Stimulated activated naive CD8-positive, alpha-beta T cell treated with anti-CD3 and anti-CD28 coated beads, Interleukin-15, Interleukin-2, amounts not matched to agents 100 U/mL and 50 U/mL, for 24 hours (primary cell): ENCODE measurements at regions not wholly inside any gene's neighbourhood (a gene's known extent, or its start where the extent isn't known, plus 50 kb on each side); places are given as distances from the start of the nearest gene placed in this dataset.
"Not testable (repeated sequence)": the region's sequence is repeated elsewhere in the genome, so short reads cannot be mapped to it uniquely, and the experiment has no call there.

Experiments
- ATAC-seq: fragments of 150-1000 bp; cut with Tn5 transposase; one replicate; pipeline ENCODE4 v1.10.0; 2021
- DNase-seq: peaks from one replicate; pipeline ENCODE4 v3.0.0; 2021

DNA sequence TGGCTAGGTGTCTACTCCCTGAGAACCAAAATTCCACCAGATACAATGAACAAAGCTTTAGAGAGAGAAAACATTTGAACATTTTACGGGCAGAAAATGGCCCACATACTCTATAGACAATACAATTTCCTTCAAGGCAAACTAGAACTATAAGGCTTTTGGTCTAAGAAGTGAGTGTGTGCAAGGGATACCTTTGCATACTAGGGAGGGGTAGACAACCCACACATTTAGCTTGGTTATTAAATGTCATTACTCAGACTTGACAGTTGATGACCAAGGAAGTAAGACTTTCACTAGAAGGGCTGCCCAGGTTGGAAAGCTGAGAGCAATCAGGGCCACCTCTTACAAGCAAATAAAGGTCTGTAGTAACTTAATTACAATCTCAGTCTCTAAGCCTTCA lies 64.0 kb upstream of the PLEKHM1 start:
- not testable (repeated sequence) for DNase-seq, ATAC-seq

DNA sequence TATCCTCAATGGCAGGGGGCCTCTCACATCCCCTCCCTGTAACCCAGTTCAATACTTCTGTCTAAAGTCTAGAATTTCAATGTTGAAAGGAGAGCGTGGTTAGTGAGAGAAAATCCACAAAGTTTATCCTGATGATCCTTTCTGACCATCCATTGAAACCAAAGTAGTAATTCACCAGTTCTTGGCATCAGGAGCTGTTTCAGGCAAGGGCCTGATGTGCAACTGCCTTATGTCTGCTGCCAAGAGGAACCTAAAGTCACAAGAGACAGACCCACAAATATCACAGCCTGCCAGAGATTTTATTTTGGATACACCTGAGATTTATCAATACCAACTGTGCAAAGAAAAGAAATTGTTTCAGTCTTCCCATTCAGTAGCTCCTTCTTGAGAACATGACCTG lies 68.3 kb upstream of the PLEKHM1 start:
- not testable (repeated sequence) for DNase-seq, ATAC-seq

DNA sequence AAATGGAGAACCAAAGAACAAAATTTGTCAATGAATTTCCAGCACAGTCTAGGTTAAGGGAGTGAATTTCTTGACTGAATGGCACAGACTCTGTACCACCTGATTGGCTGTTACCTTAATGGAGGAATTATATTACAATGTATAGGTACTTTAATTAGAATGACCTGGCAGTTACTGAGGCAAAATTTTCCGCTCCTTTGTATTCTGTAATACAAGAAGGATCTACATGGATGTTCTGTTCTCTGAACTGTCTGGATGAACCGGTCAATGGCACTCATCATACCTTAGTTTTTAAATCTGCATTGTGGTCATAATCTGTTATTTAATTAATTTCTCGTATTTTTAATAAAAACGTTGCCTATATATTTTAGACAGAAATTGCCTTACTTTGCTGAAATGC lies 72.3 kb upstream of the PLEKHM1 start:
- ATAC-seq, DNase-seq: not testable (repeated sequence)

DNA sequence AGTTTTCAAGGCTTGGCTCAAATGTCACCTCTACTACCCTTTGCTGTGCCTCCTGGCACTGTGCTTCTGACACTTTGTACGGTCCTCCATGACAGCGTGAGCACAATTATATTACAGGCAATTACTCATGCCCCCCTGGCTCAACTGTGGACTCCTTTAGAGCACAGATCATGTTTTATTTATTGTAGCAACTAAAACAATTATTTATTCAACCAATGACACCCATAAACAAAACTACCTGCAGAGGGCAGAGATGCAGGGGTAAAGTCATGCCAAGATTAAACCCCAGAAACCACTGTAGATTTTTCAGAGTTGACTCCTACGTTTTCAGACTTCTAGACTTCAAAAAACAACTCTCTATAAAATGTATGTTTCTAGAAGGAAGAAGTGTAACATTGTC lies 72.8 kb upstream of the PLEKHM1 start:
- ATAC-seq, DNase-seq: not testable (repeated sequence)

DNA sequence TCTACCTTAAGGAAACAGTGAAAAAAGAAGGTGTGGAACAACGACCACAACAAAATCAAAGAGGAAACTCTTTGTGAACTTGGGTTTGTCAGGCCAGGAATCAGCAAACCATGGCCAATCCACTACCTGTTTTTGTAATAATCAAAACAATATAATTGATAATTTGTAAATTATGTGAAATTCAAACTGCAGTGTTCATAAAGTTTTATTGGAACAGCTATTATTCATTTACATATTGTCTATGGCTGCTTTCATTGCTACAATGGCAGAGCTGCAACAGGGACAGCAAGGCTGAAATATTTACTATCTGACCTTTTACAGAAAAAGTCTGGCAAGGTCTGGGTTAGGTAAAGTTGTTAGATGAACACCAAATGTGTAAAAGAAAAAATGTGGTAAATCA lies 77.8 kb upstream of the PLEKHM1 start:
- not testable (repeated sequence) for DNase-seq, ATAC-seq

DNA sequence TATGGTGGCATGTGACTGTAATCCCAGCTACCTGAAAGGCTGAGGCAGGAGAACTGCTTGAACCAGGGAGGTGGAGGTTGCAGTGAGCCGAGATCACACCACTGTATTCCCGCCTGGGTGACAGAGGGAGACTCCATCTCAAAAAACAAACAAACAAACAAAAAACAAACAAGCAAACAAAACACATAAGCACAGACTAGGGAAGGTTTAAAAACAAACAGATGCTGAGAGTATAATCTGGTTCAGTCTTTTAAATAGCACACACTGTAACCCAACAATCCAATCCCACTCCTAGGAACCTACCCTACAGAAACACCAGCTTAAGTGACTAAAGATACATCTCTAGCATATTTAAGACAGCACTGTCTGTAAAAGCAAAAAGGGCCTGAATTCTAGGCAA lies 82.8 kb upstream of the PLEKHM1 start:
- ATAC-seq, DNase-seq: not testable (repeated sequence)

DNA sequence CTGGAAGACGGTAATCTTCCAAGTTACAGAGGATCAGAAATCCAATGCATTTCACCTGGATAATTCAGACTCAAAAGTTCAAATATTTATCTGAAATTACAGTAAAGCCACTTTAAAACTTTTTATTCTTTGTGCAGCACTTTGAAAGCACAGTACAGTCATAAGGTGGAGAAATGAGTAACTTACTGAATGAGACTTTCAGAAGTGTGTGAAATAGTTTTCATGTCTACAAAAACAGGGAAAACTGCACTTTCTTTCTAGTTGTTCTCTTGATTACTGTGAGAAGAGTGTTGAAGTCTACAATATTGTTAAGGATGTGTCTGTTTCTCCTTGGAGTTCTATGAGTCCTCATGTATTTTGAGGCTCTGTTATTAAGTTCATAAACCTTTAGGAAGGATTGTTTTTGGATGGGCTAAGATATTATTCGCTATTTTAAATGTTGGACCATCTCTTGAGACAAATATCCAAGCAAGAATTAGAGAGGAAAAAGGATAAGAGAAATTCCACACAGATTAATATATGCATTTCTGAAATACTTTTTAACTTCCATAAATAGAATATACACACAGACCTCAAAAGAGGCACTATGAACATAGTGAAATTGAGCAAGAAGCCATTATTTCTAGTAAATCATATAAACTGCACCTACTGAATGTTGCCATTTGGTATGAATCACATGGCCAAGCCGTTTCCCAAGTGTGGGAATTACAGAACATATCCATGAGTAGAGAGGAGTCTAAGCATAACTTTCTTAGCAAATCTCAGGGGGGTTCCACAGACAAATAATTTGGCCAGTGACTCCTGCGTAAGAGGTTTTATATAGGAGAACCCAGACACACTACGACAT lies 83.6 kb upstream of the PLEKHM1 start:
- ATAC-seq, result no peak
- DNase-seq, result no peak

DNA sequence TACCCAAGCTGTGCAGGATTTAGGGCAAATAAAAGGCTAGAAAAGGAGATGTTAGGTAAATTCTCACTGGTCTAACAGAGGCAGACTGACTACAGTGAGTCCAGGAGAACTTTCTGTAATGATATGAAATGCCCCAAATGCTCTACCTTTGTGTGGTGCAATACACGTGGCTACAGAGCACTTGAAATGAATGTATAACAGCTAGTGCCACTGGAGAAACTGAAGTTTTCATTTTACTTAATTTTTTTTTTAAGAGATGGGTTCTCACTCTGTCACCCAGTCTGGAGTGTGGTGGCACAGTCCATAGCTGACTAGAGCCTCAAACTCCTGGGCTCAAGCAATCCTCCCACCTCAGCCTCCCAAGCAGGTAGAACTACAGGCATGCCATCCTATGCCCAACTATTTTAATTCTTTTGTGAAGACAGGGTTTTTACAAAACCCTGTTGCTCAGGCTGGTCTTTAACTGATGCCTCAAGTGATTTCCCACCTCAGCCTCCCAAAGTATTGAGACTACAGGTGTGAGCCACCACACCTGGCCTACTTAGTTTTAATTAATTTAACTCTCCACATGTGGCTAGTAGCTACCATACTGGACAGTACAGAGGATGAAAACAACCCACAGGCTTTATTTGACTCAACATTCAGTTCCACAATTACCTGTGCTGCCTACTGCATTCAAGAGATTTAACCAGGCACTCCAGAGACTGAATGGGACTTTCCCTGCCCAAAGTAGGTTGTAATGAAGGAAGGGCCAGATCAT lies 84.8 kb upstream of the PLEKHM1 start:
- peak; percentile 25 for ATAC-seq

DNA sequence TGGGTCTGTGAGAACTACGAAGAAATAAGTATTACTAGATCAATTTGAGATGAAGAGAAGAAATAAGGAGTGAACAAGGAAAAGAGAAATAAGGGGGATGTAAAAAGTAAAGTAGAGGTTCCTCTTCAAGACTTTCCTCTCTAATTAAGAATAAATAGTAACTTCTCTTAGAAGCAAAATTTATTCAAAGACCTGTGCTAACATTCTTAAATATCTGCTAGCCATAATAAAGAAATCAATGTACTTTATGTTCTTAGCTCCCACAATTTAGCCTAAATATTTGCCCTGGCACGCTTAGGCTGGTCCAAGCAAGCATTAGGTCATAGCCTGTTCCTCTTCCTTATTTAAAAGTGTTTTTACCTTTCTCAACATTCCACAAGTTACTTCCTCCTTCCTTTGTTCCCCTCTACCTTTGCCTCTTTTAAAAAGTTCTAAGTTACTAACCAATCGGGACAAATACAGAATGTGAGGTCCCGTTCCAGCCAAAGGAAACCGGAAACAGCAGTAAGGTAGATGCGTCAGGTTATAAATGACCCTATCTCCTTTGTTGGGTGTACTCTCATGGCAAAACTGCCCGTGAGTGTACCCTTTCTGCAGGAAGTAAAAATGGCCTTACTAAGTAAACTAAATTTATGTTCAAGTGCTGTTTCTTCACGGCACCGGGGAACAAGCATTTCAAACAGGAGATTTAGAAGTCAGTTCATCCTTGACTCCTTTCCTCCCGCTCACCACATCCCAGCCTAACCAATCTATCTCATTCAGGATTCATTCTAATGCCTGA lies 86.2 kb upstream of the PLEKHM1 start:
- not testable (repeated sequence) for DNase-seq, ATAC-seq

More for the DNA sequence above, 84.8 kb upstream of the PLEKHM1 start:
- no peak for DNase-seq

DNA sequence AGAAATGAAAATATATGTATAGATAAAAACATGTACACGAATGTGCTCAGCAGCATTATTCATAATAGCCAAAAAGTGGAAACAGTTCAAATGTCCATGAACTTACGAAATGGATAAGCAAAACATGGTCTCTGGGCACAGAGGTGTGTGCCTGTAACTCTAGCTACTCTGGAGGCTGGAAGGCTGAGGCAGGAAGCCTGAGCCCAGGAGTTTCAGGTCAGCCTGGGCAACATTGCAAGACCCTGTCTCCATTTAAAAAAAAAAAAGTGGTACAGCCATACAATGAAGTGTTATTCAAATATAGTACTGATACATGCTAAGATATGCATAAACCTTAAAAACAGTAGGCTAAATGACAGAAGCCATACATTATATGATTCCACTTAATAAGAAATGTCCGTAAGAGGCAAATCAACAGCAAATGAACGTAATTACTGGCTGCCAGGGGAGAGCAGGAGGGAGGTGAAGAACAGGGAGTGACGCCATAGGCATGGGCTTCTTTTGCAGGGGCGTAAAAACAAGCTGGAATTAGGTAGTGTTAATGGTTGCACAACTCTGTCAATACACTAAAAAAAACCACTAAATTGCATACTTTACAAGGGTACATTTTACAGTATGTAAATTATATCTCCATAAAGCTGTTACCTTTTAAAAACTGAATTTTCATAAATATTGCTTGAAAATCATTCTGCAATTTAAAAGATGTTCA lies 87.2 kb upstream of the PLEKHM1 start:
- ATAC-seq (no peak), DNase-seq (no peak)

DNA sequence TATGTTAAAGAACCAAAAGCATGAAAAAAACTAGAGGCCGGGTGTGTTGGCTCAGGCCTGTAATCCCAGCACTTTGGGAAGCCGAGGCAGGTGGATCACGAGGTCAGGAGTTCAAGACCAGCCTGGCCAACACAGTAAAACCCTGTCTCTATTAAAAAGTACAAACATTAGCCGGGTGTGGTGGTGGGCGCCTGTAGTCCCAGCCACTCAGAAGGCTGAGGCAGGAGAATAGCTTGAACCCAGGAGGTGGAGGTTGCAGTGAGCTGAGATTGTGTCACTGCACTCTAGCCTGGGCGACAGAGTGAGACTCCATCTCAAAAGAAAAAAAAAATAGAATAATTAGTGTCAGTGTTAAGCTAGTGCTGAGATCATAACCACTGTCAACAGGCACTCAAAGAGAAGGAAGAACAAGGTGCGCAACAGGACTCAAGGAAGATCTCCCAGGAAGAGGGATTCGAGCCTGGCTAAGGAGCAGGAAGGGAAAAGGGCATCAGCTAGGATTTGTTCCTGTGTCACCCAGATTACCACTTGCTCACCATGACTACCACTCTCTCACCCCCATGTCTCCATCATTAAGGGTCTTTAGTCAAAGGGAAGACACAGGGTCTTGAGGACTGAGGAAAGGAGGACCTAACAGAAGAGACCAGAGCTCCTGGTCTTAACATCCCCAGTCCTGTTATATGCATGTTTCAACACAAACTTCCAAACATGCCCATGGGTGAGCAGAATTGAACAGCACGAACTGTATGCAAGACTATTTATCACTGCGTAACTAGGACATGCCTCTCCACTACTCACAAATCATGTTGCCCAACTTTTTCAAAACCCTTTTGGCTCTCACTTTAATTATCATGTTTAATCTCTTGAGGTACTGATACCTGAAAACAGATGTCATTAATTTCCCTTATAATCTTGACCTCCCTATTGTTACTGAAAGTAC lies 88.3 kb upstream of the PLEKHM1 start:
- no peak for DNase-seq
- ATAC-seq, result no peak

DNA sequence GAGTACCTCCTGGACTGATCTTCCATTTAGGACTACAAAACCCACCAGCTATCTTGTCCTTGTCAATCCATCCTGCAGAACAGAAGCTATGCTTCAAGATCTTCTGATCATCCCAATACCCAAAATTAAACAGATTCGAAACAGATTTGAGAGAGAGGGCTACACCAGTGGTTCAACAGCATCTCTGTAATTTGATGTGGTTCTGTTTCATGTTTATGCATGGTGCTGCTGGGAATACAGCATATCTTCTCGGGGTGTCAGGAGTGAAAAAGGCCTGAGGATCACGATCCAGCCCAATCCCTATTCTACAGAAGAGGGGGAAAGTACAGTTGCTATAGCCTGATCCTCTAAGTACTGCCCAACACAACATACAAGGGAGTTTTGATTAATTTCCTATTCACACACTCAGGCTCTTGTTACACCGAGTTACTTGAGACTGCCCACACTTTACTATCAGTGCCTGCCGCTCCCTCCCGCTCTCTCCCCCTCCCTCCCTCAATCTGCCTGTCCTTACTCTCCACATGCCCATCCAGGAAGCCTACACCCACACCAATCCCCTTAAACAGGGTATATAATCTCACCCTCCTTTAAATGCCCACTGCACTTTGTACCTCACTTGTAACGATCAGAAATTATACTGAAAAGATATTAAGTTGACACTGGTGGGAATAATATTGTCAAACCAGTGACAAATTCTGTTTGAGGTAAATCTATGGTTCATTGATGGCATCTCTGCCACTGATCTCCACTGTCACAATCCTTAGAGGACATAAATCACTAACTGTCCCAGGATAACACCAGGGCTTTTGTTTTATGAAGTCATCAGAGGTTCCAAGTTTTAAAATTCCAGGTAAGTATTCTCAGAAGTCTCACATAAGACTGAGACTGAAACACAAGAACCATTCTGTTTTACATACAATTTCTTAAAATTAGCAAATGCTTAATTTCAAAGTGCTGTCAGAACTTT lies 89.3 kb upstream of the PLEKHM1 start:
- DNase-seq (no peak), ATAC-seq (no peak)

DNA sequence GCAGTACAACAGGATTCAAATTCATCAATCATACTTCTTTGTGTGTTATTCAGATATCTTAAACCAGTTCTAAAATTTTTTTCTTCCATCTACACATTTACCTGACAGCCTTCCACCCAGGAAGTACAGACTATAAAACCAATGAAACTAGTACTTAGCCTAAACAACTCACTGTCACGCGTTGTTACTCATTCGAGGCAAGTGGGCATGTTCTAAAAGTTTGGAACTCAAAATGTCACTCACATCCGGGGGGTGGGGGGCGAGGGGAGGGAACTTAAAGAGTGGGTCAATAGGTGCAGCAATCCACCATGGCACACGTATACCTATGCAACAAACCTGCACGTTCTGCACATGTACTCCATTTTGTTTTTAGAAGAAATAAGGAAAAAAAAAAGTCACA lies 90.4 kb upstream of the PLEKHM1 start:
- DNase-seq (no peak), ATAC-seq (no peak)

DNA sequence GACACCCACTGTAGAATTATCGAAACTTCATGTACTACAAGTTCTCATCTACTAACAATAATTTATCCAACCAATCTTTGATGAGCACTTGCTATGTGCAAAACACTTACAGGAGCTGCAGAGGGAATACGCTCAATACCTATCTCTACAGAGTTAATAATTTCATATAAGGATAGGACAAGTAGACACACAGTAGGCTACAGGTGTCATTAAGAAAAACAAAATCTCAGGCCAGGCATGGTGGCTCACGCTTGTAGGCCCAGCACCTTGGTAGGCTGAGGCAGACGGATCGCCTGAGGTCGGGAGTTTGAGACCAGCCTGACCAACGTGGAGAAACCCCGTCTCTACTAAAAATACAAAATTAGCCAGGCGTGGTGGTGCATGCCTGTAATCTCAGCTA lies 91.3 kb upstream of the PLEKHM1 start:
- no peak for DNase-seq
- ATAC-seq, result no peak

DNA sequence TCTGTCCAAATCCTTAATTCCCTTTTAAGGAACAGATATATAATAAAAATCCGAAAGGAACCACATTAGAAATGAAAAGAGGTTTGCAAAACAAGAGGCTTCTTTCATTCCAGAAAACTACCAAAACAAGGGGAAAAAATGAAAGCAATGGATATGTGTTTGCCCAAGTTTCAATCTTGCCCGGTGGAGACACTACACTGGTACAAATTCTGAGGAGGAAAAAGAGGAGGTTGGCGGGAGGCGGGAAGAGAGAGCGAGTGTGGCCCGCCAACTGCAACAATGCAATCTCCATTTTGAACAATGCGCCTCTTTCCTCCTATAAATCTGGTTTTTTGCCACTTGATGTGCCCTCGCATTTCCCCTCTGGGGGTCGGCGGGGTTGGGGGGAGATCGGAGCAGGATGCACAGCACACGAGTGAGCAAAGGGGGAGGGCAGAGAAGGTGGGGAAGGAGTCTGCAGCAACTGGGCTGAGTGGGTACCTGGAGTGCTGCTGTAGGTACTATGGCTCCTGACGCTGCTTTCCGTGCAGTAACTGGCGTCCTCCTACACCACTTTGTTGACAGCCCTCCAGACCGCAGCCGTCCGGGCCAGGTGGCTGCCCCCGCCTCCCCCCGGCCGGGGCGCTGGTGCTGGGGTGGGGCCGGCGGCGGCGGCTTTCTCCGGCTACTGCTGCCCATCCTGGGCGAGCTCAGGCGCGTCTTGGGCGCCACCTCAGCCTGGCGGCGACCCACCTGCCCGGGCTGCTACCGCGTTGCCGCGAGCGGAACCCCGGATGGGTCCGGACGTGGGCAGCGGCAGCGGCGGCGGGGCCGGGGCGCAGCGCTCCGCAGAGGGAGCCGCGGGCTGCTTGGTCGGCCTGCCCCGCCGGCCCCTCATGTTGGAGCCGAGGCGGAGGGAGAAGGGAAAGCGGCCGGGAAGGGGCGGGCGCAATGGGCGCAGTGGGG lies 93.8 kb upstream of the PLEKHM1 start:
- DNase-seq (peak; percentile 79), ATAC-seq (peak; percentile 58)

DNA sequence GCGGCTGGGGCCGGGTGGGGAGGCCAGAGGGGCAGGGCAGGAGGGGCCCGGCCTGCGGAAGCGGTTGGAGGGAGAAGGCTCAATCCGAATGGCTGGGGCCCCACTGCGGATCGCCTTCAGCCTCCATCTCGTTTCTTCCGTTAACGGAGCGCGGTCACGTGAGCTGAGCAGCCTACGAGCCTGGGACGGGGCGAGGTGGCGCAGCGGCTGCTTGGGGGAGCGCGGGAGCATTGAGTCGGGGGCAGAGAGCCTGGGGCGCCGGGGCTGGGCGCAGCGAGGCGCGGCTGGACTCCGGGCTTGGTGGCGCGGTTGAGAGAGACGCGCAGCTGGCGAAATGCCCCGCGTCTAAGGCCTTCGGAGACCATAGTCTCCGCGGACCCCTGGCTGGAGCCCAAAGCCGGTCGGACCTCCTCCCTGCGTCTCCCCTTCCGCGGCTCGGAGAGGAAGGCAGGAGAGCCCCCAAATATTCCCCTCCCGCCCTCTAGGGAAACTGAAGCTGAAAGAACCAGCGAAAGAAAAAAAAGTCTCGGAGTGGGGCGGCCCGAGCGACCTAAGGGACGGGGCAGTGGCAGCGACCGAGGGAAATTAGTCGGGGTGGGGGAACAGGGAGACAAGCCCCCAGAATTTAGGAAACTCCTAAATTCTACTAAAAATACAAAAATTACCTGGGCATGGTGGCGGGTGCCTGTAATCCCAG lies 94.7 kb upstream of the PLEKHM1 start:
- DNase-seq, result peak; percentile 91

DNA sequence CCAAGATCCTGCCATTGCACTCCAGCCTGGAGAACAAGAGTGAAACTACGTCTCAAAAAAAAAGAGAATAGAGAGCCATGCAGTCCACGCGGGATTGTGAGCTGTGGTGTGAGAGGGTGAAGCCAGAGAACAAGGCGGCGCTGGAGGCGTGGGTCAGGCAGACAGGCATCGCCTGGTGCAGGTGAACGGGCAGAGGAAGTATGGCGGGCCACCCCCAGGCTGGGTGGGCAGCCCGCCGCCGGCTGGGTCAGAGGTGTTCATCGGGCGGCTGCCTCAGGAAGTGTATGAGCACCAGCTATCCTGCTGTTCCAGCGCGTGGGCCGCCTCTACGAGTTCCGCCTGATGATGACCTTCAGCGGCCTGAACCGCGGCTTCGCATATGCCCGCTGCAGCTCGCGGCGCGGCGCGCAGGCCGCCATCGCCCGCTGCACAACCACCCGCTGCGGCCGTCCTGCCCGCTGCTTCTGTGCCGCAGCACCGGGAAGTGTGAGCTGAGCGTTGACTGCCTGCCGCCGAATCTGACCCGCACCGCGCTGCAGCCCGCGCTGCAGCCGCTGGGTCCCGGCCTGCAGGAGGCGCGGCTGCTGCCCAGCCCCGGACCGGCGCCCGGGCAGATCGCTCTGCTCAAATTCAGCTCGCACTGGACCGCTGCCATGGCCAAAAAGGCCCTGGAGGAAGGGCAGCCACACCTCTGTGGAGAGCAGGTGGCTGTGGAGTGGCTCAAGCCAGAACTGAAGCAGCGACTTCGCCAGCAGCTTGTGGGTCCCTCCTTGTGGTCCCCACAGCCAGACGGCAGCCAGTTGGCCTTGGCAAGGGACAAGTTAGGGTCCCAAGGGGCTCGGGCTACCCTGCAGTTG lies 95.5 kb upstream of the PLEKHM1 start:
- DNase-seq, result peak; percentile 44
- peak; percentile 16 for ATAC-seq

More for the DNA sequence above, 94.7 kb upstream of the PLEKHM1 start:
- ATAC-seq, result peak; percentile 84
